ENCODE measurements at regions not wholly inside any gene's neighbourhood (a gene's known extent, or its start where the extent isn't known, plus 50 kb on each side); places are given as distances from the start of the nearest gene placed in this dataset.

- TF ChIP-seq CTCF (conservative IDR thresholded peaks at IDR 0.05; ENCODE audit: low read length) (no peak), EZH2phosphoT487 (IDR thresholded peaks at IDR 0.05; ENCODE audit: borderline replicate concordance, low read depth, low read length) (no peak)
These were observed 1004.9 kb upstream of the NCAM2 start for GRCh38 chr21:19993268-19993667.

Data from OCI-LY7 (cell line).